Endothelial cell of umbilical vein (primary cell): ENCODE measurements at regions not wholly inside any gene's neighbourhood (a gene's known extent, or its start where the extent isn't known, plus 50 kb on each side); places are given as distances from the start of the nearest gene placed in this dataset.

ENCODE experiments used
- BruUV-seq: library from RNA; stranded (reverse); fragments of 400-500 nt; replicated peaks from 2 replicates; lab custom pipeline; 2021; lab: Mats Ljungman, UMichigan
- CTCF ChIA-PET: fragments of 300-600, 350-600 bp; sonication (Branson Sonifier 250); formaldehyde crosslinking; loops from one replicate; lab custom pipeline; 2021; ENCODE audit warnings: antibody characterized with exemption, inconsistent platforms; lab: Charles Lee
- POLR2A ChIA-PET: fragments of 300-600, 350-600 bp; sonication (Branson Sonifier 250); formaldehyde crosslinking; loops from one replicate; lab custom pipeline; 2021; ENCODE audit warnings: antibody characterized with exemption, inconsistent platforms; lab: Charles Lee
- DNase-seq: peaks from one replicate; pipeline ENCODE4 v3.0.0-alpha.2; 2011; ENCODE audit warnings: low read depth, low spot score
- FAIRE-seq: peaks from 2 replicates; lab custom pipeline; 2011; peaks lifted over from hg19 to GRCh38; lab: Jason Lieb, UNC
- H2AFZ ChIP-seq: 2 replicates; pipeline ENCODE4 v1.6.0; 2012; ENCODE audit warnings: low read depth, low read length, control low read depth, inconsistent platforms
- H3K27ac ChIP-seq: 2 replicates; pipeline ENCODE4 v1.5.1; 2011; ENCODE audit warnings: low read depth, mild to moderate bottlenecking, control low read depth, low read length, moderate library complexity; ENCODE audit not compliant: insufficient read depth
- H3K27me3 ChIP-seq, 2 experiments: 2 replicates each; pipeline versions ENCODE4 v1.6.0 to v1.6.1; 2011; ENCODE audit warnings: low read length in 2 of 2, mixed read lengths in 1 of 2; ENCODE audit not compliant: control insufficient read depth in 2 of 2, insufficient read depth in 2 of 2
- H3K36me3 ChIP-seq, 2 experiments: 2 replicates in 1 of 2; 3 replicates in 1 of 2; pipeline ENCODE4 v1.5.1; 2011; ENCODE audit warnings: low read length in 2 of 2, mild to moderate bottlenecking in 1 of 2, moderate library complexity in 1 of 2; ENCODE audit not compliant: control insufficient read depth in 2 of 2, insufficient read depth in 2 of 2; ENCODE audit errors: extremely low read depth in 1 of 2
- H3K4me1 ChIP-seq: 3 replicates; pipeline ENCODE4 v1.5.1; 2011; ENCODE audit warnings: mild to moderate bottlenecking, low read length; ENCODE audit not compliant: control insufficient read depth, insufficient read depth; ENCODE audit errors: extremely low read depth
- H3K4me2 ChIP-seq: 2 replicates; pipeline ENCODE4 v1.6.1; 2011; ENCODE audit warnings: low read length, control low read depth, mixed read lengths; ENCODE audit not compliant: insufficient read depth
- H3K4me3 ChIP-seq, 3 experiments: fragments of 200-600 bp in 1 of 3; sonication (generic), shearing (Covaris generic) in 1 of 3; replicated peaks in 1 of 3; 2 replicates each; pipeline ENCODE4 v1.5.1; 2011 to 2016; ENCODE audit warnings: control low read depth in 3 of 3, low read length in 3 of 3, mild to moderate bottlenecking in 2 of 3, inconsistent platforms in 1 of 3, low read depth in 1 of 3, moderate library complexity in 1 of 3; ENCODE audit not compliant: insufficient read depth in 1 of 3
- H3K79me2 ChIP-seq: 2 replicates; pipeline ENCODE4 v1.6.0; 2012; ENCODE audit warnings: low read length, inconsistent platforms; ENCODE audit not compliant: control insufficient read depth, insufficient read depth
- H3K9ac ChIP-seq: replicated peaks from 2 replicates; pipeline ENCODE3; 2011; ENCODE audit warnings: low read length, control low read depth; ENCODE audit not compliant: insufficient read depth; ENCODE audit errors: extremely low read depth
- H3K9me1 ChIP-seq: replicated peaks from 3 replicates; pipeline ENCODE4 v1.6.0; 2011; ENCODE audit warnings: mild to moderate bottlenecking, low read length; ENCODE audit not compliant: control insufficient read depth, insufficient read depth; ENCODE audit errors: extremely low read depth
- H3K9me3 ChIP-seq: replicated peaks from 2 replicates; pipeline ENCODE4 v1.5.1; 2012; ENCODE audit warnings: low read length, inconsistent platforms; ENCODE audit not compliant: control insufficient read depth, insufficient read depth
- H4K20me1 ChIP-seq: replicated peaks from 2 replicates; pipeline ENCODE3; 2011; ENCODE audit warnings: mild to moderate bottlenecking, low read length; ENCODE audit not compliant: control insufficient read depth, insufficient read depth; ENCODE audit errors: extremely low read depth
- CTCF ChIP-seq, 2 donors: IDR thresholded peaks; 1 replicate in 1 of 2; 2 replicates in 1 of 2; pipeline ENCODE4 v1.5.1; 2011; ENCODE audit warnings: low read length in 2 of 2, mild to moderate bottlenecking in 2 of 2, moderate library complexity in 2 of 2, control low read depth in 1 of 2, inconsistent platforms in 1 of 2, low read depth in 1 of 2; ENCODE audit not compliant: insufficient read depth in 1 of 2; ENCODE audit errors: extremely low read depth in 1 of 2
- EZH2 ChIP-seq: IDR thresholded peaks from 2 replicates; pipeline ENCODE4 v1.6.1; 2012; ENCODE audit warnings: borderline replicate concordance, low read depth, mild to moderate bottlenecking, moderate library complexity, low read length, inconsistent platforms; ENCODE audit not compliant: severe bottlenecking
- FOS ChIP-seq: IDR thresholded peaks from 2 replicates; pipeline ENCODE4 v1.6.1; 2011; ENCODE audit warnings: mild to moderate bottlenecking, low read length, moderate library complexity, borderline replicate concordance; ENCODE audit not compliant: insufficient read depth
- GATA2 ChIP-seq: IDR thresholded peaks from 2 replicates; pipeline ENCODE4 v1.7.0; 2011; ENCODE audit warnings: low read depth, mild to moderate bottlenecking, moderate library complexity, mixed read lengths, low read length; ENCODE audit not compliant: insufficient read length, insufficient read depth
- JUN ChIP-seq: IDR thresholded peaks from 2 replicates; pipeline ENCODE4 v1.6.1; 2011; ENCODE audit warnings: borderline replicate concordance, low read depth; ENCODE audit not compliant: insufficient read length, insufficient read depth
- MYC ChIP-seq: IDR thresholded peaks from one replicate; pipeline ENCODE4 v1.6.1; 2011; ENCODE audit warnings: mild to moderate bottlenecking, low read depth, low read length
- POLR2A ChIP-seq: IDR thresholded peaks from 2 replicates; pipeline ENCODE4 v1.6.1; 2012; ENCODE audit warnings: low read depth, mild to moderate bottlenecking, control low read depth, low read length
- POLR2AphosphoS5 ChIP-seq: IDR thresholded peaks from 2 replicates; pipeline ENCODE4 v1.6.1; 2012; ENCODE audit warnings: low read depth, mild to moderate bottlenecking, control low read depth, low read length, moderate library complexity; ENCODE audit not compliant: insufficient read depth
- dilution Hi-C: fragments of 300-500 bp; cut with MboI; formaldehyde crosslinking; loops from one replicate; pipeline ENCODE4 v1.15.0; 2019; ENCODE audit warnings: low sequenced_read_pairs; ENCODE audit not compliant: extremely low pct_ligation_motif_present
- intact Hi-C: fragments of 100-400 bp; cut with micrococcal nuclease; formaldehyde crosslinking; loops from one replicate; pipeline ENCODE4 v1.10.0; 2022
- TF ChIP-seq, protein P1 (sequence below): IDR thresholded peaks from 2 replicates; pipeline ENCODE4 v1.6.1; 2011; ENCODE audit not compliant: insufficient read depth, insufficient read length

- no peaks in the 10 kb centered on the region for H4K20me1 ChIP-seq
- H3K4me3 ChIP-seq = peak overlapping the region in 1 of 3 experiments; percentile 79
- peak overlapping the region; percentile 45 for H3K4me2 ChIP-seq
- H2AFZ ChIP-seq = no peak overlapping the region
- H3K9me1 ChIP-seq = no peaks in the 10 kb centered on the region
- TF ChIP-seq, protein P1, sequence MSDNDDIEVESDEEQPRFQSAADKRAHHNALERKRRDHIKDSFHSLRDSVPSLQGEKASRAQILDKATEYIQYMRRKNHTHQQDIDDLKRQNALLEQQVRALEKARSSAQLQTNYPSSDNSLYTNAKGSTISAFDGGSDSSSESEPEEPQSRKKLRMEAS = no peak
- TF ChIP-seq FOS (no peak), POLR2AphosphoS5 (no peak), EZH2 (no peak), GATA2 (no peak), CTCF (IDR thresholded peaks at IDR 0.05; ENCODE audit: extremely low read depth in 1 of 2, insufficient read depth in 1 of 2, low read depth in 1 of 2, low read length in 2 of 2) (no peak), POLR2A (no peak), JUN (no peak), MYC (no peak)
- POLR2A ChIA-PET = interaction anchor here (1.5 kb wide), 1 partner anchor 143 kb away, joined by 5 read pairs; the partner anchor contains the start of gene ZNF737
- DNase-seq (no peak), FAIRE-seq (no peak)
- intact Hi-C loops (no loop called here), dilution Hi-C loops (no loop called here)
- no peak overlapping the region for H3K27ac ChIP-seq
- no peaks in the 10 kb centered on the region for H3K36me3 ChIP-seq
- no peaks in the 10 kb centered on the region for H3K9me3 ChIP-seq
- no TSS peak for BruUV-seq
- no peaks in the 10 kb centered on the region for H3K27me3 ChIP-seq
- CTCF ChIA-PET = no interaction called here
- no peaks in the 10 kb centered on the region for H3K4me1 ChIP-seq
- no peaks in the 10 kb centered on the region for H3K79me2 ChIP-seq
- no peak overlapping the region for H3K9ac ChIP-seq
Measured at GRCh38 chr19:20422216-20423205, 143.1 kb downstream of the ZNF737 start.
